CMK (cell line): ENCODE measurements at regions not wholly inside any gene's neighbourhood (a gene's known extent, or its start where the extent isn't known, plus 50 kb on each side); places are given as distances from the start of the nearest gene placed in this dataset.

ENCODE experiments used
- DNase-seq: peaks from one replicate; pipeline ENCODE4 v3.0.0-alpha.2; 2010; ENCODE audit warnings: low read depth

GRCh38 chr10:123527151-123527550 is 139.0 kb upstream of the GPR26 start:
- no peak for DNase-seq

DNA sequence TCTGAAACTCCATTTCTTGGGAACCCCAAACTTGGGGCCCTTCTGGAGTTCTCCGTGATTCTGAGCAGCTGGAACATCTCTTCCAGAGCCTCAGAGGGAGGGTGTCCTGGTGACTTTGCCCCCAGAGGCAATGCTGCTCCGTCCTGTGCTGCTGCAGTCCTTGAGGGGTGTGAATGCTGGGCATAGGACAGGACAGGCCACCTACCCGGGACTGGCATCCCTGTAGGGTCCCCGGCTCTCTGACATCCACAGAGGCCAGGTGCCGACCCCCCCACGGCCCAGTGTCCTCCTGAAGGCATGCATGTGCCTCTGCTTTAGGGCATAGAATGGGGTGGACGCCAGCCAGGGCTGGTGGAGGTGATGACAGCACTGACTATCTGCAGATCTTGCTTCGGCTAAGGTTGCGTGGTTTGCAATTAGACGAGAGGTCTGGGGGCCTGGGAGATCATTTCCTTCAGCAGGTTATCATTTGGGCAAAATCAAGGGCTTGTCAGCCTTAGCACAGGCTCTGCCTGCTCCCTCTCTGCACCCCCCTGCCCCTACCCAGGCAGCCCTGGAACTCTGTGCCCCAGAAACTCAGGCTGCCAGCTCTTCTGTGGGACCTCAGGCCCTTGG is 136.9 kb upstream of the GPR26 start:
- DNase-seq = no peak

GRCh38 chr10:123530166-123530870 is 135.8 kb upstream of the GPR26 start:
- DNase-seq = no peak

DNA sequence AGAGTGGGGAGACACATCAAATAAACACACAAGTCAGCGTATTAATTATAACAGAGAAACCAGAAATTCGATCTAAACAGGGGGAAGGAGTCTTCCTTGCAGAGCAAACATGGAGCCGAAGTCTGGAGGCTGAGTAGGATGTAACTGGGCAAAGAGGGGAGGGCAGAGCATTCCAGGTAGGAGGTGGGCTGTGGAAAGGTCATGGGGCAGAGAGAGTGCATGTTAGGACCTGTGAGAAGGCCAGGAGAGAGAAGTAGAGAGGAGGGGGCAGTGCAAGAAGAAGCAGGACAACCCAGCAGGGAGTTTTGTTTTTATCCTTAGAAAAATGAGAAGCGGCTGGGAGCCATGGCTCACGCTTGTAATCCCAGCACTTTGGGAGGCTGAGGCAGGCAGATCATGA is 130.8 kb upstream of the GPR26 start:
- no peak for DNase-seq

- no peak for DNase-seq
Measured at GRCh38 chr10:123536176-123536845, 129.8 kb upstream of the GPR26 start.

DNA sequence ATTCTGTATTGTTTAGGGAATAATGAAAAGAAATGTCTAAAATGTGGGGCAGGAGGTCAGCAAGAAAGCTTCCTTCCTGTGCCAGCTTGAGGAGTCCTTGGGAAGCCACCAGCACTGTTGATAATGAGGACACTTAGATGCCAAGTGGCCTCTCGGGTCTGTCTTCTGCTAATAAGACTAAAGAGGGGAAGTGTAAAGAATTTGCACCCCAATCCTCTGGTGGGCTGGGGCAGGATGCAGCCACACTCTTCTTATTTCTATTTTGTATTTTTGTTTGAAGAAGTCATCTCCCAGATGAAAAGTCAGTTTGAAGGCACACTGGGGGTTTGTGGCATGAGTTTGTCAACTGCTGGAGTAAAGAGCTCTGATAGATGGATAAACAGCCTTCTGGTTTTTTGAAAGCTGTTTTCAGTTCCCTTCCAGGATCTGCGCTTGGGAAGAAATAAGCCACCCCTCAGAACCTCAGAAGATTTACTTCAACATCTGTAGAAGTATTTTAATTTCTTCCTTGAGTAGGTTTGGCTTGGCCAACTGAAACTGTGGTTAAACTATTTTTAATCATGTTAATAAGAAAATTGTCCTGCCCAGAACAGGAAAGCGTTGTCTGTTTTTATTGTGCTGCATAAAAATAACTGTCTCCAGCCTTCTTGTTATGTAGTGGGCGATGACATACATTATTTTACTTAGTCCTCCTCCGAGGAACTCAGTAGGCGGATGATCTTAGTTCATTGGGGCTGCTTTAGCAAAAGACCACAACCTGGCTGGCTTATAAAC is 128.8 kb upstream of the GPR26 start:
- DNase-seq = no peak

DNA sequence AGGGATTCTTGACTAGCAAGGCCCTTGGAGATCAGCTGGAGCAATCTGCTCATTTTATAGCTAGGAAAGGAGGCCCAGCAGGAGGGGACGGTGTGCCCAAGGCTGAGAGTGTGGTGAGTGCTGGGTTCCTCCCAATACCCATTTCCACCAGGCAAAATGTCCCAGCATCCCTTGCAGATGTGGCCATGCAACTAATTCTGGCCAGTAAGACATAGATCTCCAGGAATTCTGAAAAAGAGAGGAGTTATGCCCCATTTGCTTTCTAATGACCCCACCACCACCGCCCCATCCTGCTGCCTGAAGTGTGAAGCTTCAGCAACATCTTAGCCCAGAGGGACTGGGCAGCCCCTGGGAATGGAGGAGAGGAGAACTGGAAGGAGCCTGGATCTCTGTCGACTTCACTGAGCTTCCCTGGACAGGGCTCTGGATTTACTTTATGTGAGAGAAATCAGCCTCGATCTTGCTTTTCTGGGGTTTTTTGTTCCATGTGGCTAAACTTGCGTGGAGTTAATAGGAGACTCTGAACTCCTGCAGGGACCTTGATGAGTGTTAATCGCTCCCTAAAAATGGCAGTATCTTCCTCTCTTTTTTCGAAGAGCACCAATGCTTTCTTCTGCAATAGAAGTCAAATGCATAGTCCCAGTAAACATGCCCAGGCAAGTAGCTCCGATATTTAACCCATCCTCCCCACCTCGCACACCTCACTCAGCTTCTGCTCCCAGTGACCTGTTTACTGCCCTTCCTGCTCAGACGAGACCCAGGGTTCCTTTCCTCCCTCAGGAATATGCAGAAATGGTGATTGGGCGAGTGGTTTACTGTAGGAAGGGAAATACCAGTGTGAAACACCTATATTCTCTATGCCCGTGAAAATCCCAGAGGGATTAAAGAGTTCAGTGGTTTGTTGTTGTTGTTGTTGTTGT is 127.5 kb upstream of the GPR26 start:
- no peak for DNase-seq

DNA sequence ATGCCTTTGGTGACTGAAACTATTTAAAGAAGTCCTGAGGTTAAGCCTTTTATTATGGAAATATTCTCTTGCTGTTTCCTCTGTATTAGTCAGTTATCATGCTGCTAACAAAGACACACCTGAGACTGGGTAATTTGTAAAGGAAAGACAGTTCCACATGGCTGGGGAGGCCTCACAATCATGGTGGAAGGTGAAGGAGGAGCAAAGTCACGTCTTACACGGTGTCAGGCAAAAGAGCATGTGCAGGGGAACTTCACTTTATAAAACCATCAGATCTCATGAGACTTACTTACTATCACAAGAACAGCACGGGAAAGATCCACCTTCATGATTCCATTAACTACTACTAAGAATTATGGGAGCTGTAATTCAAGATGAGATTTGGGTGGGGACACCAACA is 121.2 kb upstream of the GPR26 start:
- DNase-seq = no peak

DNA sequence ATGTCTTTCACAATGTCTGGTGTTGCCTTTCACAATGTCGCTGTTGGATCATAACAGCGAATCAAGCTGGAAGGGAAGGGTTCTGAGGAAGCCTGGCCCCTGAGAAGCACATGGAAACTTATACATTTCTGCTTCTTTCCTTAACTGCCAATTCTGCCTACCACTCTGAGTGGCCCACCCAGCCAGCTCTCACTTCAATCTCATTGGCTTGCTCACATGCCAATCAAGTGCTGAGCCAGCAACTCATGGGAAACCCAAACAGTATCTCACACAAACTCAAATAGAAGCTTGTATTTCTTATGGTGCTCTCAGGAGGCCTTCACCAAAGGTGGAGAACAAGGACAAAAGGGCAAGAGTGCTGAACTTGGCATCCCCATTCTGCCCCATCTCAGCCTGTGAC is 117.4 kb upstream of the GPR26 start:
- no peak for DNase-seq

DNA sequence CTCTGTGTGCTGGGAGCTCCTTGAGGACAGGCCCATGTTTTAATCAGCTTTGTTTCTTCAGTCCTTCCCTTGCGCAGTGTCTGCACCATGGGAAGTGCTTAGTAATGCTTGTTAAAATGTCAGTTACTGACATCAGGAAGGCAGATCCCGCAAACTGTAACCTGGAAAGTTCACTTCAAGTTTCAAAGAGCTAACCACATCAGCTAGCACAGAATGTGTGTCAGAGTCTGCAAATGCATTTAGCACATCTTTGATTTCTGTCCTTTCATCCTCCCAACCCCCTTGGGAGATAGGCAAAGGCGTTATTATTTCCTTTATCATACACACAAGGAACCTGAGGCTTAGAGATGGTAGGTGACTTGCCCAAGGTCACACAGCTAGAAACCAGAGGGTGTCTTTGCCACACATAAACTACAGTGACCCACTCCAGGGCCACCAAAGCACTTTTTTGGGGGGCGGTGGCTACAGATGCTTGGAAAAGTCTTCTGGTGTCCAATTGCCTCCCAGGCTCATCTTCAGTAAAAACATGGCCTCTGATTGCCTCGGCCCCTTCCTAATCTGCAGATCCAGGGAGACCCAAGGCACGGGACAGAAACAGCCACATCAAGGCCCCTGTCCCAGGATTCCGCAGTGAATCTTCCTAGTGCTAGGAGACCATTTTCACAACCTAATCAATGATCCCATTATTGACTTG is 116.2 kb upstream of the GPR26 start:
- no peak for DNase-seq

DNA sequence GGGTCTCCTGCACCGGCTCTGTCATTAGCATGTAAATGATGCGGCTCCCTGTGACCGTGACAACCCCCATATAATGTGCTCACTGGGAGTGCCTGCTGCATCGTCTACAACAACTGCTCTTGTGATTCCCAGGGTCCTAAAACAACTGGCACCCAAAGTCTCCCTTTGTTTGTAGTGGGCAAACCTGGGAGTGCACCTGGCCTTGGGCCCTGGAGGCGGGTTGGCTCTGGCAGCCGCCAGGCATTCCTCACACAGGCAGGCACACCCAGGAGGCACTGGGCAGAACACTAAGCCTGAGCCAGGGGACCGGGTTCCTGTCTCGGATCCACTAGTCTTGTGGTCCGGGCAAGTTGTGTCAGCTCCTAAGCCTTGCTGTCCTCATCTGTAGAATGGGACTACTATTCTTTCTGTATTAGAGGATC is 115.5 kb upstream of the GPR26 start:
- DNase-seq = no peak

DNA sequence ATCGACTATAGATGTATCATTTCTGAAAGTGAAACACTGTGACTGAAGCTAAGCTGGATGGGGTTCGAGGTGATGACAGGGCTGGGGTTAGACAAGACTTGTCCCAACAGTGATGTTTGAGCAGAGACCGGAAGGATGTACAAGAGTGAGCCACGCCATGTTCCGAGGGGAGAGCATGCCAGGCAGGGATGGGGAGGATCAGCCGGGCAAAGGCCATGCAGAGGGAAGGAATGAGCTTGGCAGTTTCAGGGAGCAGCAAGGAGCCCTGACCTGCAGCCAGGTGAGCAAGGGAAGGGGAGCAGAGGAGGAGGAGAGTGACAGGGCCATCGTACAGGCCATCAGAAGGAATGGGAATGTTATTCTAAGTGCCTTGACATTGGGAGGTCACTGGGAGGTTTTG is 114.9 kb upstream of the GPR26 start:
- no peak for DNase-seq

- no peak for DNase-seq
Measured at GRCh38 chr10:123552760-123553554, 113.2 kb upstream of the GPR26 start.

GRCh38 chr10:123553810-123554430 is 112.2 kb upstream of the GPR26 start:
- DNase-seq = no peak

DNA sequence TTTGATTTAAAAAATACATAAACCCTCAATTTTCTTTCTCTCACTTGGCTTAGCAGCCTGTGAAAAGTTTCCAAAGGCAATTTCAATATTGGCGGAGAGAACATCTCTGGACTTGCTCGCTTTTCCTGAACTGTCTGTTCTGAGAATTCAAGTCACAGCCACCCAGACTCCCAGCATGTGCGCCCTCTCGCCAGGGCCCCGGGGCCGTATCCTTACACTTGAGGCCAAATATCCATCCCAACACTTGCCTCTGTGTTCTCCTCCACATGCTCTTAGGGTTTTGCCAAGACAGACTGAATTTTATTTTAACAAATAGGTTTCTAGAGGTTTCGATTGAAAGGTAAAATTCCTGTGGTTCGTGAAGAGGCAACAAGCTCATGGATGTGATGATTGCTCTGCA is 111.5 kb upstream of the GPR26 start:
- no peak for DNase-seq

DNA sequence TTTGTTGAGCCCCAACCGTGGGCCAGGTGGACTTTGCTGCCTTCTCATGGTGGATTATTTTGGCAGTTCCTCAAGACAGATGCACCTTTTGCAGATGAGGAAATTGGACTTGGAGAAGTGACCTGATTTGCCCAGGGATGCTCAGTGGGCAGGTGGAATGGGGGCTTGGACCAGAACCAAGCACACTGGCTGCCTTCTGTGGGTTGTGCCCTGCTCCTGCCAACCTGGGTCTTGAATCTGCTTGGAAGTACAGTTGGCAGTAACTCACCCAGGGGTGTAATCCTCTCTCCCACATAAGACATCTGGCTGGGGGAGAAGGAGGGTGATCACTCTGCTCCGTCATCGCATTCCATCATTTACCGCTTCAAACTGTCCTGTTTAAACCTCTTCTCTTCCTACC is 110.5 kb upstream of the GPR26 start:
- DNase-seq = no peak

DNA sequence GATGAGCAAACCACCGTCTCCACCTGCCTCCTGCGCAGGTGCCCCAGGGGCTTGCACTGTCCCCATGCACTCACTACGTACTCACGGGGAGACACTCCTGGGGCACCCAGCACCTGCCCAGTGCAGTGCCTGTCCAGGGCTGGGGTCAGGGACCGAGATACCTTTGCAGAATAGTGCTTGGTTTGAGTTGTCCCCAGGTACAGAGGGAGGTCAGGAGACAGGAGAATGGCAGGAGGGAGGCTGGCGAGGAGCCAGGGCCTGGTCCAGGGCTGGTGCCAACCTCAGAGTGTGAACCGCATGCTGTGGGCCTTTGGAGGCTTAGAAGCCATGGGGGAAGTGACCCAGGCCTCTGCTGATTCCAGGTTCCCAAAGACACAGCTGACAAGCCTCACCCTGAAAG is 110.1 kb upstream of the GPR26 start:
- no peak for DNase-seq

GRCh38 chr10:123556736-123557135 is 109.4 kb upstream of the GPR26 start:
- DNase-seq = no peak

DNA sequence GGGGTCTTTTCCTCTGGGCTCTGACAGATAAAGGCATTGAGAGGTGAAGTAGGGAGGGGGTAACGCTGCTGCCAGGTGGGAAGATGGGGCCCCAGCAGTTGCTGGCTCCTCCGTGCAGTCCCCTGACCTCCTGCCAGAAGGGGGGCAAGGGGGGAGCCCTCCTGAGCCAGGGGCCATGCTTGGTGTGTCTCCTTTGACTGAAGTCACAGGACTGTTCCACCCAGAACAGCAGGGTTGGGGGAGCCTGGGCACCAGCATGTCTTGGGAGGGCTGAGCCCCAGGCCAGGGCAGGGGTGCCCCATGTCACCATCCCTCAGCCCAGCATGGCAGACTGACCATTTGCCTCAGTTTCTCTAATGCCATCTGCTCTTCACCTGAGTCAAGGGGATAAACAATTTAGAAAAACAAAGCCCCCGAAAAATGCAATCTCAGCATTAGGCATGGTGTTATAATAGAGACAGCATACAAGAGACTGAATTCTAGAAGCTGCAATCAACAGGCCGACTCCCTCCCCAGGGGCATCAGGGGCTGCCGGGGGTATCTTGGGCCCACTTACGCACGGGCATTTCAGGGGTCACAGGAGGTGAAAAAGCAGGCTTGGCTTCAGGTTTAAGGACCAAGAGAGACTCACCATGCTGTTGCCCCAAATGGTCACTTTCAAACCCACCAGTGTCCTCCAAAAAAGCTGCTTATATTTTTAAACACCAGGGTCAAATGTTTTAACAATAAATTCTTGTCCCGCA is 108.6 kb upstream of the GPR26 start:
- DNase-seq = no peak
